ENCODE measurements at regions not wholly inside any gene's neighbourhood (a gene's known extent, or its start where the extent isn't known, plus 50 kb on each side); places are given as distances from the start of the nearest gene placed in this dataset.

GRCh38 chr13:39893808-39894207, 238.3 kb downstream of the COG6 start:
- TF ChIP-seq CTCF (IDR thresholded peaks at IDR 0.05): no peak
- no peak for TF ChIP-seq POLR2A (IDR thresholded peaks at IDR 0.05)

Measured in right lobe of liver (tissue), 4 donors.